Lower leg skin (tissue), 3 donors: ENCODE measurements at regions not wholly inside any gene's neighbourhood (a gene's known extent, or its start where the extent isn't known, plus 50 kb on each side); places are given as distances from the start of the nearest gene placed in this dataset.

ENCODE experiments used
- CTCF ChIP-seq, 3 donors: fragments of 450-650 bp; IDR thresholded peaks; one replicate each; pipeline ENCODE4 v1.5.1; 2016; ENCODE audit warnings: antibody characterized with exemption in 3 of 3, mild to moderate bottlenecking in 3 of 3, moderate library complexity in 2 of 3
- POLR2A ChIP-seq, 2 donors: fragments of 450-650 bp; IDR thresholded peaks; one replicate each; pipeline ENCODE4 v1.6.1; 2016 to 2017; ENCODE audit warnings: antibody characterized with exemption in 2 of 2, mild to moderate bottlenecking in 1 of 2, moderate library complexity in 1 of 2

- TF ChIP-seq POLR2A (IDR thresholded peaks at IDR 0.05): no peak
- TF ChIP-seq CTCF (IDR thresholded peaks at IDR 0.05): no peak
Measured at GRCh38 chrX:39063037-39063436, 261.8 kb downstream of the MID1IP1 start.
